ENCODE measurements at regions not wholly inside any gene's neighbourhood (a gene's known extent, or its start where the extent isn't known, plus 50 kb on each side); places are given as distances from the start of the nearest gene placed in this dataset.

- Histone ChIP-seq H3K9me3 (no peaks in the 10 kb centered on the region), H3K27me3 (no peaks in the 10 kb centered on the region), H3K27ac (no peak overlapping the region), H3K4me3 (no peak overlapping the region), H3K4me1 (peaks cover 0 to 15% (median 4%) of the 10 kb centered on the region in 4 donors), H3K36me3 (no peaks in the 10 kb centered on the region)
- TF ChIP-seq POLR2A (IDR thresholded peaks at IDR 0.05): no peak
- no peak for DNase-seq
- intact Hi-C loops (cut with DNase I): no loop called here
Observed at GRCh38 chr9:99486684-99487083, 264.6 kb downstream of the SEC61B start.

- Histone ChIP-seq H3K36me3 (no peaks in the 10 kb centered on the region), H3K27ac (no peak overlapping the region), H3K27me3 (no peaks in the 10 kb centered on the region), H3K4me3 (no peak overlapping the region), H3K4me1 (peaks cover 0 to 15% (median 7%) of the 10 kb centered on the region in 4 donors), H3K9me3 (no peaks in the 10 kb centered on the region)
- DNase-seq: no peak
- intact Hi-C loops (cut with DNase I): no loop called here
- WGBS, 2 donors: 64 to 80% methylated on average over 7 of the region's 7 CpGs
- TF ChIP-seq CTCF (IDR thresholded peaks at IDR 0.05) (no peak), POLR2AphosphoS5 (IDR thresholded peaks at IDR 0.05) (no peak), EP300 (IDR thresholded peaks at IDR 0.05) (no peak), POLR2A (IDR thresholded peaks at IDR 0.05) (no peak)
Observed at GRCh38 chr9:99488131-99489059, 266.3 kb downstream of the SEC61B start.

GRCh38 chr9:99489060-99489413 is 267.0 kb downstream of the SEC61B start:
- no peak overlapping the region for H3K4me3 ChIP-seq
- DNase-seq: no peak
- H3K4me1 ChIP-seq: peaks cover 0 to 15% (median 7%) of the 10 kb centered on the region in 4 donors
- TF ChIP-seq EP300 (IDR thresholded peaks at IDR 0.05): no peak
- no peak for TF ChIP-seq POLR2A (IDR thresholded peaks at IDR 0.05)
- TF ChIP-seq CTCF (IDR thresholded peaks at IDR 0.05): no peak
- TF ChIP-seq POLR2AphosphoS5 (IDR thresholded peaks at IDR 0.05): no peak
- intact Hi-C loops (cut with DNase I): no loop called here
- H3K36me3 ChIP-seq: no peaks in the 10 kb centered on the region
- no peak overlapping the region for H3K27ac ChIP-seq
- no peaks in the 10 kb centered on the region for H3K27me3 ChIP-seq
- no peaks in the 10 kb centered on the region for H3K9me3 ChIP-seq

GRCh38 chr9:99490729-99491128 is 268.6 kb downstream of the SEC61B start:
- H3K27me3 ChIP-seq: no peaks in the 10 kb centered on the region
- no peaks in the 10 kb centered on the region for H3K36me3 ChIP-seq
- H3K4me3 ChIP-seq: no peak overlapping the region
- intact Hi-C loops (cut with DNase I): no loop called here
- peaks cover 0 to 15% (median 7%) of the 10 kb centered on the region in 4 donors for H3K4me1 ChIP-seq
- 54 to 58% methylated on average over 3 of the region's 3 CpGs for WGBS, 2 donors
- DNase-seq: no peak
- TF ChIP-seq POLR2AphosphoS5 (IDR thresholded peaks at IDR 0.05) (no peak), EP300 (IDR thresholded peaks at IDR 0.05) (no peak), CTCF (IDR thresholded peaks at IDR 0.05) (no peak), POLR2A (IDR thresholded peaks at IDR 0.05) (no peak)
- no peaks in the 10 kb centered on the region for H3K9me3 ChIP-seq
- no peak overlapping the region for H3K27ac ChIP-seq

GRCh38 chr9:99491408-99492158 is 269.5 kb downstream of the SEC61B start:
- Histone ChIP-seq H3K4me3 (no peak overlapping the region), H3K4me1 (peaks cover 0 to 15% (median 7%) of the 10 kb centered on the region in 4 donors), H3K9me3 (no peaks in the 10 kb centered on the region), H3K27me3 (no peaks in the 10 kb centered on the region), H3K27ac (no peak overlapping the region), H3K36me3 (no peaks in the 10 kb centered on the region)
- TF ChIP-seq EP300 (IDR thresholded peaks at IDR 0.05) (no peak), CTCF (IDR thresholded peaks at IDR 0.05) (no peak), POLR2A (IDR thresholded peaks at IDR 0.05) (no peak), POLR2AphosphoS5 (IDR thresholded peaks at IDR 0.05) (no peak)
- 62 to 66% methylated on average over 10 of the region's 10 CpGs for WGBS, 2 donors
- no peak for DNase-seq
- intact Hi-C loops (cut with DNase I): no loop called here
